HG02840 (cell line): ENCODE measurements at regions not wholly inside any gene's neighbourhood (a gene's known extent, or its start where the extent isn't known, plus 50 kb on each side); places are given as distances from the start of the nearest gene placed in this dataset.

Experiments
- ATAC-seq: cut with Tn5 transposase; IDR thresholded peaks from one replicate; pipeline ENCODE4 v1.9.1; 2021; ENCODE audit warnings: mild to moderate bottlenecking, moderate library complexity, moderate number of reproducible peaks; ENCODE audit not compliant: unreplicated experiment, low FRiP score

GRCh38 chr5:17882760-17883488, 248.7 kb downstream of the TAF11L14 start:
- no peak for ATAC-seq

- ATAC-seq, result no peak
Measured at GRCh38 chr5:17888155-17888554, 253.9 kb downstream of the TAF11L14 start.

GRCh38 chr5:17890501-17890900, 256.2 kb downstream of the TAF11L14 start:
- no peak for ATAC-seq

GRCh38 chr5:17891881-17892280, 257.6 kb downstream of the TAF11L14 start:
- ATAC-seq, result no peak

- ATAC-seq, result no peak
Measured at GRCh38 chr5:17893026-17893635, 258.9 kb downstream of the TAF11L14 start.

- no peak for ATAC-seq
Measured at GRCh38 chr5:17895288-17896033, 261.2 kb downstream of the TAF11L14 start.

GRCh38 chr5:17896605-17897004, 262.3 kb downstream of the TAF11L14 start:
- no peak for ATAC-seq

- ATAC-seq, result no peak
Measured at GRCh38 chr5:17897776-17898175, 263.5 kb downstream of the TAF11L14 start.

GRCh38 chr5:17898766-17899165, 264.5 kb downstream of the TAF11L14 start:
- no peak for ATAC-seq

GRCh38 chr5:17907094-17907493, 272.8 kb downstream of the TAF11L14 start:
- no peak for ATAC-seq

- ATAC-seq, result no peak
Measured at GRCh38 chr5:17910318-17910717, 276.1 kb downstream of the TAF11L14 start.

- ATAC-seq, result no peak
Measured at GRCh38 chr5:17912794-17913193, 278.5 kb downstream of the TAF11L14 start.

GRCh38 chr5:17916446-17916845, 282.2 kb downstream of the TAF11L14 start:
- no peak for ATAC-seq

GRCh38 chr5:17917465-17917864, 283.2 kb downstream of the TAF11L14 start:
- no peak for ATAC-seq

GRCh38 chr5:17918373-17919104, 284.3 kb downstream of the TAF11L14 start:
- no peak for ATAC-seq

- ATAC-seq, result no peak
Measured at GRCh38 chr5:17925276-17925675, 291.0 kb downstream of the TAF11L14 start.

GRCh38 chr5:17928581-17928981, 294.3 kb downstream of the TAF11L14 start:
- ATAC-seq, result no peak

- ATAC-seq, result no peak
Measured at GRCh38 chr5:17929171-17929570, 294.9 kb downstream of the TAF11L14 start.

- ATAC-seq, result no peak
Measured at GRCh38 chr5:17930346-17930745, 296.1 kb downstream of the TAF11L14 start.

- ATAC-seq, result no peak
Measured at GRCh38 chr5:17944046-17944445, 309.8 kb downstream of the TAF11L14 start.

- no peak for ATAC-seq
Measured at GRCh38 chr5:17947029-17947428, 312.8 kb downstream of the TAF11L14 start.
